GM12872 (cell line): ENCODE measurements at regions not wholly inside any gene's neighbourhood (a gene's known extent, or its start where the extent isn't known, plus 50 kb on each side); places are given as distances from the start of the nearest gene placed in this dataset.

ENCODE experiments used
- TF ChIP-seq, protein P1 (sequence below): IDR thresholded peaks from 3 replicates; pipeline ENCODE4 v1.5.1; 2011; ENCODE audit warnings: low read depth, mild to moderate bottlenecking, low read length, moderate library complexity; ENCODE audit not compliant: insufficient read depth

DNA sequence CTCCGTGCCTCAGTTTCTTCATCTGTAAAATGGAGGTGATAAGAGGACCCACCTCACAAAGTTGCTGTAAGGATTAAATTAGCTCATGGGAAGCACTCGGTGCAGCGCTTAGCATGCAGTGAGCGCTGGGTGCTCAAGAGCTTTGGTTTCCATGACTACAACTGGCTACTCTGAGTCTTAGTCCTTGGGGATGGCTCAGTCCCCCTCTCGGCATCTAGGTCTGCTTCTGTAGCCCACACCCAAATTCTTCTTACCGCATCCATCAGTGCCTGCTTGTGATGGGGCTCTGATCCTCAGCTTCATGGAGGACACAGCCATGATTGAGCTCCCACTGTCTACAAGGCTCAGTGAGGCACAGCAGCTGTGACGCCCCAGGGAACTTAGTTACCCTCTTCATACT lies 159.0 kb downstream of the ACTL8 start:
- TF ChIP-seq, protein P1, sequence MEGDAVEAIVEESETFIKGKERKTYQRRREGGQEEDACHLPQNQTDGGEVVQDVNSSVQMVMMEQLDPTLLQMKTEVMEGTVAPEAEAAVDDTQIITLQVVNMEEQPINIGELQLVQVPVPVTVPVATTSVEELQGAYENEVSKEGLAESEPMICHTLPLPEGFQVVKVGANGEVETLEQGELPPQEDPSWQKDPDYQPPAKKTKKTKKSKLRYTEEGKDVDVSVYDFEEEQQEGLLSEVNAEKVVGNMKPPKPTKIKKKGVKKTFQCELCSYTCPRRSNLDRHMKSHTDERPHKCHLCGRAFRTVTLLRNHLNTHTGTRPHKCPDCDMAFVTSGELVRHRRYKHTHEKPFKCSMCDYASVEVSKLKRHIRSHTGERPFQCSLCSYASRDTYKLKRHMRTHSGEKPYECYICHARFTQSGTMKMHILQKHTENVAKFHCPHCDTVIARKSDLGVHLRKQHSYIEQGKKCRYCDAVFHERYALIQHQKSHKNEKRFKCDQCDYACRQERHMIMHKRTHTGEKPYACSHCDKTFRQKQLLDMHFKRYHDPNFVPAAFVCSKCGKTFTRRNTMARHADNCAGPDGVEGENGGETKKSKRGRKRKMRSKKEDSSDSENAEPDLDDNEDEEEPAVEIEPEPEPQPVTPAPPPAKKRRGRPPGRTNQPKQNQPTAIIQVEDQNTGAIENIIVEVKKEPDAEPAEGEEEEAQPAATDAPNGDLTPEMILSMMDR = no peak

DNA sequence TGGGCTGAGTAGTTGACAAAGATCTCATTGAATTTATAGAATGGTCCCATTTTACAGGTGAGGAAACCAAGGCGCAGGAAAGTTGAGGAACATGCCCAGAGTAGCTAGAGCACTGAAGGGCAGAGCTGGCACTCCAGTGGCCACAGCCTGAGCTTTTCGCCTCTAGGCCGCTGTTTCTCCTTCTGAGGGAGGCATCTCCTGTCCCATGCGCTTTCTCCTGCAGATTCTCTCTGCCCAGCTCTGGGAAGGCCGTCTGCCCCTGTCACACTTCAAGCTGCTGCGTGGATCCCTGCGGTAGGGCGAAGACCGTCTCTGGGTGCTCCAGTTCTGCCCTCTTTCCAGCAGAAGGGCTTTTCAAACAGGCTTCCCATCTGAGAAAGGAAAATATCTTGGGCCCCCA lies 159.9 kb downstream of the ACTL8 start:
- TF ChIP-seq, protein P1 = no peak

DNA sequence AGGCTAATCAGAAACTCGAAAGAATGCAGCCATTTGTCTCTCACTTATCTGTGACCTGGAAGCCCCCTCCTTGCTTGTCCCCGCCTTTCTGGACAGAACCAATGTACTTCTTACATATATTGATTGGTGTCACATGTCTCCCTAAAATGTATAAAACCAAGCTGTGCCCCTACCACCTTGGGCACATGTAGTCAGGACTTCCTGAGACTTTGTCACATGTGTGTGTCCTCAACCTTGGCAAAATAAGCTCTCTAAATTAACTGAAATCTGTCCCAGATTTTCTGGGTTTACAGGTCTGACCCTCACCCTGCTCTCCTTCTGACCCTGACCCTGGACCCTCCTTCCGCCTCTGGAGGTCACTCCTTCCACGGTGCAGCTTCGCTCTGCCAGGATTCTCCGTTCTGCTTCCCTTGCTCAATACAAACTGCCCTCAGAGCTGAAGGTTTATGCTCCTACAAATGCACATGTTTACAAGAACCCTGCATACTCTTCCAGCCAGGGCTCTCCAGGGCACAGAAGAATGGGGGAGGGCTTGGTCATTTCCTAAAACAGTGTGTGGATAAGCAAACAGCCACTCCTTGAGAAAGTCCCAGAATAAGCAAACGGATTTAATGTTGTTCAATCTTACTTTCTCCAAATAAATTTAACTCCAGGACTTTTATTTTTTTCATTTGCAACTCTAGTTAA lies 160.5 kb downstream of the ACTL8 start:
- TF ChIP-seq, protein P1 = no peak

DNA sequence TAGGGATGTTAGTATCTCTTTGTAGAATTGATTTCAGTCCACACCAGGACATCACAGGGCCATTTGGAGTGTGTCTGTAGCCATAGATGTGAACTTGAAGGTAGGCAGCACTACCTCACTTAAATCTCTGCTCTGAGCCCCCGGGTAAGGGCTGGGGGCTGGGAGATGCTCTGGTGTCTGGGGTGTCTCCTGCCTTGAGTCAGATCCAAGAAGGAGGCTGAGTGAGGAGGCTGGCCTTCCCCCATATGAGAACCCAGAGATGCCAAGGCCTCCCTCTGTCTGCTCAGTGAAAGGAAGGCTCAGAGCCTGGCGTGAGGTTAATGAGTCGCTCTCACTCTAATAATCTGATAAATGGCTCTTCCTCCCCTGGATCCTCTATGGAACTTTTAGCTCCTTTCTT lies 161.6 kb downstream of the ACTL8 start:
- TF ChIP-seq, protein P1 = no peak

DNA sequence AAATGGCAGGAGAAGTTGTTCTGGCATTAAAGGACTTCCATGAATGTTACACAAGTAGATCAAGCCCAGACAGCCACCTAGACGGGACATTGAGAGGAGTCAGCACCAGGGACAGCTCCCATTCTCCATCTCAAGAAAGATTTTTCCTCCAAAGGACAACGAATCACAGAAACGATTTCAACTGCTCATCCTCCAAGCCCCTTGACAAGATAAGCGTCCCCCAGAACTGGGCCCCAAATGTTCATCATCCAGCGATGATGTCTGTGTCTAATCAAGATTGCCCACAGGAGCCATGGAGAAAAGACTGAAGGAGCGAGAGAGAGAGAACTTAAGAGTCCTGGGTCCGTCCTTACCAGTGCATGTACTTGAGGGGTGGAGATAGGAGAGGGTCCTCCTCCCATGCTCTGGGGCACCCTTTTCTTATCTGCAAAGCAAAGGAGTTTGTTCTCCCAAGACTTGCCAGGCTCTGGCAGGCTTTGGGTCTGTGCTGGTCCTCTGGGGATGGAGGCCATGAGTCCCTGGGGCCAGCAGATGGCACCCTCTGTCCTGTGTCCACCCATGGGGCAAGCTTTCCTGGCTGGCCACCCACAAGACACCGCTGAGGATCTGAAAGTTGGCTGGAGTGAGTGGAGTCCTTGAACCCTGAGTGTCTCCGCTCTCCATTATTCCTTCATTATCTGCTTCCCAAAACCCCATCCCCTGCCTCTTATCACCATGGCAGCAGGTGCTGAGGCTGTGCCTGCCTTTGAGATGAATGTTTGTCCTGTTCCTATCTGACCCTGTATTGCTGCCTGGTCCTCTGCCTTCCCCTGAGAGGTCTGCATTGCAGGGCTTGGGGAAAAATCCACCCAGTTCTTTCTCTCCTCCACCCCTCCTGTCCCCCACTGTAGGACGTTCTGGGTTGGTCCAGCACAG lies 164.6 kb downstream of the ACTL8 start:
- TF ChIP-seq, protein P1 = no peak; the same call in 2 of the 3 replicates

DNA sequence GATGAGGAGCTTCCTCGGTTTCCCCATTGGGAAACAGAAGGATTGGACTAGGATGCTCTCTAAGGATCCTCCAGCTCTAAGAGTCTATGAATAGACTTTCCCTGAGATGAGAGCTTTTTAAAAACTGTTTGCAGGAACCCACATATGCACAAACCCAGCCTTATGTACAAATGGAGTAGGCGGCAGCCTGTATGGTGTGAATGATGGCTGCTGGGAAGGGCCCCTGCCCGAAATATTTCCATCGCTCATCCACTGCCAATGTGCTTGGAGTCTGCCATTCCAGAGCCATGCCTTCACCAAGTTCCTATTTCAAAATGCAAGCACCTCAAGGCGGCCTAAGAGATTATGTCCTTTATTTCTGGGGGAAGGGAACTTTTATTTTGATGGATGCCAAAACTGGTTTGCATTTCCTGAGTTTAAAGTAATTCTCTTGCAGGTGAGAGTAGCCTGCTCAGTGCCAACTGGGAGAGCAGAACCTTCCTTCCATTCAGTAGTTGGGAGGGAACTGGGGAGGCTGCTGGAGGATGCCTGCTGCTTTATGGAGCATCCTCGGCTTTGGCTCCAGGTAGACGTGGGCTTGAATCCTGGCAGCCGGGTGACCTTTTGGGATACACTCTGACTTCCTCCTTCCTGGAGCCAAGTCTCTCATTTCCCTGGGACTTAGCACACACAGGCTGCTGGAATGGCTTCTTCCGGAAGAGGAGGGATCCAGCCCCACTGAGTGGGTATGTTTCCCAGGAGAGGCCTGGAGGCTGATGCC lies 165.9 kb downstream of the ACTL8 start:
- TF ChIP-seq, protein P1 = no peak

DNA sequence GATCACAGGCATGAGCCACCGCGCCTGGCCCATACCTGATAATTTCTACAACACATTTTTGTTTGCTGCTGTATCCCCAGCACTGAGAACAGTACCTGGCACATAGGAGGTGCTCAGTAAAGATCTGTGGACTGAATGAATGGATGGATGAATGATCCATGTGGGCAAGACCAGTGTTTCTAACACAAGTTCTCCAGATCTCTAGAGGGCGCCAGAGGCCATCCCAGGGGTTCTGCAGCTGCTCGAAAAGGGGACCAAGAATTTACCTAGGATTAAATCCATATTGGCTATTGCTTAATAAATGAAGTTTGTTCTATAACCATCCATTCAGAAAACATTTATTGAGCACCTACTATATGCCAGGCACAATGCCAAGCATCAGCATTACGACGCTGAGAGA lies 167.7 kb downstream of the ACTL8 start:
- TF ChIP-seq, protein P1 = peak; percentile 66
